PC-3 (cell line): ENCODE measurements at regions not wholly inside any gene's neighbourhood (a gene's known extent, or its start where the extent isn't known, plus 50 kb on each side); places are given as distances from the start of the nearest gene placed in this dataset.

Experiments used
- ATAC-seq: fragments of 200-7000 bp; cut with Tn5 transposase; 2 replicates; pipeline ENCODE4 v1.9.1; 2020; ENCODE audit warnings: mild to moderate bottlenecking, moderate library complexity
- BruUV-seq: library from RNA; stranded (reverse); fragments of 400-500 nt; replicated peaks from 2 replicates; lab custom pipeline; 2021; lab: Mats Ljungman, UMichigan
- CTCF ChIA-PET: fragments of 300-600 bp; sonication (Branson Sonifier 250); formaldehyde crosslinking; loops from one replicate; lab custom pipeline; 2022; ENCODE audit warnings: antibody characterized with exemption; lab: Charles Lee
- POLR2A ChIA-PET: fragments of 300-600 bp; sonication (Branson Sonifier 250); formaldehyde crosslinking; loops from one replicate; lab custom pipeline; 2022; ENCODE audit warnings: antibody characterized with exemption; ENCODE audit not compliant: unreplicated experiment; lab: Charles Lee
- DNase-seq: peaks from one replicate; pipeline ENCODE4 v3.0.0-alpha.2; 2015
- H2AFZ ChIP-seq: fragments of 300-600 bp; sonication (generic); 2 replicates; pipeline ENCODE4 v1.6.0; 2016; ENCODE audit warnings: antibody characterized with exemption, low read length
- H3F3A ChIP-seq: fragments of 300-600 bp; sonication (generic); one replicate; pipeline ENCODE4 v1.6.0; 2017; ENCODE audit warnings: antibody characterized with exemption, low read length, control low read depth, mild to moderate bottlenecking; ENCODE audit not compliant: unreplicated experiment
- H3K27ac ChIP-seq: fragments of 300-600 bp; sonication (generic); 2 replicates; pipeline ENCODE4 v1.5.1; 2016; ENCODE audit warnings: mild to moderate bottlenecking, low read length
- H3K27me3 ChIP-seq: fragments of 300-600 bp; sonication (generic); 2 replicates; pipeline ENCODE4 v1.6.1; 2016; ENCODE audit warnings: low read length, mixed read lengths
- H3K36me3 ChIP-seq: fragments of 300-600 bp; sonication (generic); 2 replicates; pipeline ENCODE4 v1.6.1; 2016; ENCODE audit warnings: low read depth, mixed run types, low read length, mixed read lengths
- H3K4me1 ChIP-seq: fragments of 300-600 bp; sonication (generic); 2 replicates; pipeline ENCODE4 v1.5.1; 2016; ENCODE audit warnings: low read length; ENCODE audit not compliant: insufficient read depth
- H3K4me2 ChIP-seq: fragments of 300-600 bp; sonication (generic); 2 replicates; pipeline ENCODE4 v1.6.0; 2016; ENCODE audit warnings: low read length
- H3K4me3 ChIP-seq: fragments of 300-600 bp; sonication (generic); 2 replicates; pipeline ENCODE4 v1.5.1; 2016; ENCODE audit warnings: mild to moderate bottlenecking, low read length, mixed read lengths
- H3K79me2 ChIP-seq: fragments of 300-600 bp; sonication (generic); 2 replicates; pipeline ENCODE4 v1.6.1; 2017; ENCODE audit warnings: low read length, mixed read lengths
- H3K9ac ChIP-seq: fragments of 300-600 bp; sonication (generic); 2 replicates; pipeline ENCODE4 v1.6.0; 2016; ENCODE audit warnings: mild to moderate bottlenecking, low read length
- H3K9me2 ChIP-seq: fragments of 300-600 bp; sonication (generic); replicated peaks from 2 replicates; pipeline ENCODE4 v1.6.1; 2016; ENCODE audit warnings: mixed run types, low read length, mixed read lengths
- H3K9me3 ChIP-seq: fragments of 300-600 bp; sonication (generic); 2 replicates; pipeline ENCODE4 v1.6.1; 2016; ENCODE audit warnings: low read length, mixed read lengths
- H4K20me1 ChIP-seq: fragments of 300-600 bp; sonication (generic); 2 replicates; pipeline ENCODE4 v1.6.1; 2016; ENCODE audit warnings: low read length, mixed read lengths
- EZH2 ChIP-seq: fragments of 300-600 bp; sonication (generic); IDR thresholded peaks from one replicate; pipeline ENCODE4 v1.6.1; 2017; ENCODE audit warnings: antibody characterized with exemption, mild to moderate bottlenecking, low read length; ENCODE audit not compliant: unreplicated experiment
- EZH2phosphoT487 ChIP-seq: fragments of 300-600 bp; sonication (generic); IDR thresholded peaks from 2 replicates; pipeline ENCODE4 v1.6.1; 2018; ENCODE audit warnings: mild to moderate bottlenecking, antibody characterized with exemption, low read length, borderline replicate concordance
- intact Hi-C: fragments of 100-400 bp; cut with micrococcal nuclease; formaldehyde crosslinking; loops from 2 replicates; pipeline ENCODE4 v1.9.0; 2023
- TF ChIP-seq, protein P1 (sequence below): fragments of 300-600 bp; sonication (generic); conservative IDR thresholded peaks from 2 replicates; pipeline ENCODE4 v1.5.1; 2017; ENCODE audit warnings: antibody characterized with exemption, low read depth, mild to moderate bottlenecking, low read length

- TF ChIP-seq, protein P1, sequence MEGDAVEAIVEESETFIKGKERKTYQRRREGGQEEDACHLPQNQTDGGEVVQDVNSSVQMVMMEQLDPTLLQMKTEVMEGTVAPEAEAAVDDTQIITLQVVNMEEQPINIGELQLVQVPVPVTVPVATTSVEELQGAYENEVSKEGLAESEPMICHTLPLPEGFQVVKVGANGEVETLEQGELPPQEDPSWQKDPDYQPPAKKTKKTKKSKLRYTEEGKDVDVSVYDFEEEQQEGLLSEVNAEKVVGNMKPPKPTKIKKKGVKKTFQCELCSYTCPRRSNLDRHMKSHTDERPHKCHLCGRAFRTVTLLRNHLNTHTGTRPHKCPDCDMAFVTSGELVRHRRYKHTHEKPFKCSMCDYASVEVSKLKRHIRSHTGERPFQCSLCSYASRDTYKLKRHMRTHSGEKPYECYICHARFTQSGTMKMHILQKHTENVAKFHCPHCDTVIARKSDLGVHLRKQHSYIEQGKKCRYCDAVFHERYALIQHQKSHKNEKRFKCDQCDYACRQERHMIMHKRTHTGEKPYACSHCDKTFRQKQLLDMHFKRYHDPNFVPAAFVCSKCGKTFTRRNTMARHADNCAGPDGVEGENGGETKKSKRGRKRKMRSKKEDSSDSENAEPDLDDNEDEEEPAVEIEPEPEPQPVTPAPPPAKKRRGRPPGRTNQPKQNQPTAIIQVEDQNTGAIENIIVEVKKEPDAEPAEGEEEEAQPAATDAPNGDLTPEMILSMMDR, result no peak
- TF ChIP-seq EZH2 (no peak), EZH2phosphoT487 (no peak)
- Histone ChIP-seq H3K36me3 (no peaks in the 10 kb centered on the region), H3K27me3 (no peaks in the 10 kb centered on the region), H3K79me2 (no peaks in the 10 kb centered on the region), H2AFZ (no peak overlapping the region), H3K27ac (peak overlapping the region; percentile 70), H4K20me1 (no peaks in the 10 kb centered on the region), H3K4me3 (no peak overlapping the region), H3K4me1 (peaks cover 22% of the 10 kb centered on the region), H3K9me2 (no peaks in the 10 kb centered on the region), H3K9me3 (no peaks in the 10 kb centered on the region), H3K9ac (no peak overlapping the region), H3F3A (no peaks in the 10 kb centered on the region), H3K4me2 (no peak overlapping the region)
- intact Hi-C loops, result no loop called here
- ATAC-seq, result no peak
- ChIA-PET CTCF (no interaction called here), POLR2A (no interaction called here)
- no TSS peak for BruUV-seq
- DNase-seq, result peak; percentile 73
Observed at GRCh38 chr3:135310317-135310716, 515.3 kb downstream of the EPHB1 start.

- ChIA-PET CTCF (no interaction called here), POLR2A (no interaction called here)
- intact Hi-C loops, result no loop called here
- no peaks in the 10 kb centered on the region for H3F3A ChIP-seq
- no peak overlapping the region for H3K9ac ChIP-seq
- no peaks in the 10 kb centered on the region for H3K79me2 ChIP-seq
- no peak for ATAC-seq
- no peaks in the 10 kb centered on the region for H3K27me3 ChIP-seq
- TF ChIP-seq EZH2, result no peak
- TF ChIP-seq, protein P1, result no peak
- TF ChIP-seq EZH2phosphoT487, result no peak
- H3K4me3 ChIP-seq, result no peak overlapping the region
- H2AFZ ChIP-seq, result no peak overlapping the region
- peak overlapping the region; percentile 44 for H3K4me2 ChIP-seq
- no TSS peak for BruUV-seq
- H3K9me3 ChIP-seq, result no peaks in the 10 kb centered on the region
- H3K36me3 ChIP-seq, result no peaks in the 10 kb centered on the region
- peak; percentile 74 for DNase-seq
- no peaks in the 10 kb centered on the region for H4K20me1 ChIP-seq
- H3K9me2 ChIP-seq, result no peaks in the 10 kb centered on the region
- peaks cover 22% of the 10 kb centered on the region for H3K4me1 ChIP-seq
- H3K27ac ChIP-seq, result peak overlapping the region; percentile 70
Observed at GRCh38 chr3:135311699-135312098, 516.6 kb downstream of the EPHB1 start.

DNA sequence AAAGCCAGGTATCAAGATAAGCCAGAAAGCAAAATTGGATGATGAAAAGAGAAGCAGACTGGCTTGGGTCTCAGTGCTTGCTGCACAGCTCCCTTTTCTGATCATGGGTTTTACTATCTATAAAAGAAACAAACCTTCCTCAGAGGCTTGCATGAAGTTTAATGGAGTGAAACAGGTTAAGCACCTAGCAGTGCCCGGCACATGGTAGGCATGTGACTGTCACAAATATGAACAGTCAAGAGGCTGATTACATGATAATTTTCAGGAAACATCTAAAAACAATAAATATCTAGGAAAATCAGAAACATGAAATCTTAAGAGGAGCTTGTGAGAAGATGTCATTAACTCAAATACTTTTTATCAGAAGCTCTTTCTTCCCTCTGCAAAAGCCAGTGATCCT lies 519.2 kb downstream of the EPHB1 start:
- H3K9ac ChIP-seq, result no peak overlapping the region
- H3K9me2 ChIP-seq, result no peaks in the 10 kb centered on the region
- H3K79me2 ChIP-seq, result no peaks in the 10 kb centered on the region
- POLR2A ChIA-PET, result no interaction called here
- H2AFZ ChIP-seq, result no peak overlapping the region
- peaks cover 22% of the 10 kb centered on the region for H3K4me1 ChIP-seq
- intact Hi-C loops, result no loop called here
- no peak overlapping the region for H3K4me2 ChIP-seq
- H3K36me3 ChIP-seq, result no peaks in the 10 kb centered on the region
- H3K4me3 ChIP-seq, result no peak overlapping the region
- no peak overlapping the region for H3K27ac ChIP-seq
- TF ChIP-seq EZH2phosphoT487, result no peak
- TF ChIP-seq, protein P1, result no peak
- TF ChIP-seq EZH2, result no peak
- DNase-seq (no peak), ATAC-seq (no peak)
- CTCF ChIA-PET, result no interaction called here
- BruUV-seq, result no TSS peak
- no peaks in the 10 kb centered on the region for H3F3A ChIP-seq
- H4K20me1 ChIP-seq, result no peaks in the 10 kb centered on the region
- H3K9me3 ChIP-seq, result no peaks in the 10 kb centered on the region
- H3K27me3 ChIP-seq, result no peaks in the 10 kb centered on the region
